Panc1 (cell line): ENCODE measurements at regions not wholly inside any gene's neighbourhood (a gene's known extent, or its start where the extent isn't known, plus 50 kb on each side); places are given as distances from the start of the nearest gene placed in this dataset.

Source experiments
- ATAC-seq: fragments of 200-7000 bp; cut with Tn5 transposase; 2 replicates; pipeline ENCODE4 v1.9.1; 2020; ENCODE audit warnings: mild to moderate bottlenecking, moderate library complexity
- BruUV-seq: library from RNA; stranded (reverse); fragments of 400-500 nt; replicated peaks from 2 replicates; lab custom pipeline; 2021; lab: Mats Ljungman, UMichigan
- CTCF ChIA-PET: fragments of 300-600 bp; sonication (Branson Sonifier 250); formaldehyde crosslinking; loops from one replicate; lab custom pipeline; 2022; ENCODE audit warnings: antibody characterized with exemption; lab: Charles Lee
- POLR2A ChIA-PET: fragments of 300-600 bp; sonication (Branson Sonifier 250); formaldehyde crosslinking; loops from one replicate; lab custom pipeline; 2022; ENCODE audit warnings: antibody characterized with exemption; lab: Charles Lee
- DNase-seq: peaks from one replicate; pipeline ENCODE4 v3.0.0-alpha.2; 2010; ENCODE audit warnings: low read depth, low spot score
- H3K27ac ChIP-seq: 2 replicates; pipeline ENCODE4 v1.5.1; 2011; ENCODE audit warnings: mild to moderate bottlenecking, low read length, inconsistent platforms
- H3K27me3 ChIP-seq: fragments of 200-500 bp; sonication (Bioruptor generic); 2 replicates; pipeline ENCODE4 v1.6.0; 2014; ENCODE audit warnings: low read length, inconsistent platforms; ENCODE audit not compliant: control insufficient read depth, insufficient read depth
- H3K36me3 ChIP-seq: fragments of 200-500 bp; sonication (Bioruptor generic); 2 replicates; pipeline ENCODE4 v1.5.1; 2014; ENCODE audit warnings: inconsistent platforms, mild to moderate bottlenecking, low read length, moderate library complexity; ENCODE audit not compliant: control insufficient read depth, insufficient read depth
- H3K4me1 ChIP-seq: 2 replicates; pipeline ENCODE4 v1.5.1; 2011; ENCODE audit warnings: inconsistent platforms, mild to moderate bottlenecking, low read length, moderate library complexity; ENCODE audit not compliant: control insufficient read depth, insufficient read depth
- H3K4me3 ChIP-seq, 2 experiments: 2 replicates each; pipeline ENCODE4 v1.5.1; 2011 to 2012; ENCODE audit warnings: low read depth in 2 of 2, low read length in 2 of 2, mild to moderate bottlenecking in 2 of 2, inconsistent platforms in 1 of 2, moderate library complexity in 1 of 2
- H3K9me3 ChIP-seq: fragments of 200-500 bp; sonication (Bioruptor generic); 2 replicates; pipeline ENCODE4 v1.5.1; 2014; ENCODE audit warnings: low read depth, mild to moderate bottlenecking, inconsistent platforms, low read length, moderate library complexity; ENCODE audit not compliant: control insufficient read depth, insufficient read depth
- POLR2AphosphoS5 ChIP-seq: IDR thresholded peaks from 2 replicates; pipeline ENCODE4 v1.6.1; 2012; ENCODE audit warnings: mild to moderate bottlenecking, low read depth, low read length, moderate library complexity
- SIN3A ChIP-seq: IDR thresholded peaks from 2 replicates; pipeline ENCODE4 v1.6.1; 2012; ENCODE audit warnings: low read depth, mild to moderate bottlenecking, low read length, moderate library complexity, borderline replicate concordance; ENCODE audit not compliant: insufficient read depth
- TCF7L2 ChIP-seq: IDR thresholded peaks from 2 replicates; pipeline ENCODE4 v1.6.1; 2011; ENCODE audit warnings: mild to moderate bottlenecking, low read depth, low read length, inconsistent platforms
- in situ Hi-C: cut with HindIII; loops from 2 replicates; pipeline ENCODE4 v1.10.0; 2016; ENCODE audit warnings: low sequenced_read_pairs, low pct_unique_long_range_greater_than_20kb
- intact Hi-C: fragments of 100-400 bp; cut with micrococcal nuclease; formaldehyde crosslinking; loops from one replicate; pipeline ENCODE4 v1.10.0; 2022; ENCODE audit not compliant: unreplicated experiment
- TF ChIP-seq, protein P1 (sequence below), 2 experiments: IDR thresholded peaks; 2 replicates each; pipeline ENCODE4 v1.6.1; 2011 to 2012; ENCODE audit warnings: low read depth in 2 of 2, control low read depth in 1 of 2, low read length in 1 of 2, mild to moderate bottlenecking in 1 of 2, moderate library complexity in 1 of 2; ENCODE audit not compliant: insufficient read depth in 1 of 2
- TF ChIP-seq, protein P2 (sequence below): fragments of 450-650 bp; IDR thresholded peaks from 2 replicates; pipeline ENCODE4 v1.5.1; 2017; ENCODE audit warnings: mild to moderate bottlenecking

DNA sequence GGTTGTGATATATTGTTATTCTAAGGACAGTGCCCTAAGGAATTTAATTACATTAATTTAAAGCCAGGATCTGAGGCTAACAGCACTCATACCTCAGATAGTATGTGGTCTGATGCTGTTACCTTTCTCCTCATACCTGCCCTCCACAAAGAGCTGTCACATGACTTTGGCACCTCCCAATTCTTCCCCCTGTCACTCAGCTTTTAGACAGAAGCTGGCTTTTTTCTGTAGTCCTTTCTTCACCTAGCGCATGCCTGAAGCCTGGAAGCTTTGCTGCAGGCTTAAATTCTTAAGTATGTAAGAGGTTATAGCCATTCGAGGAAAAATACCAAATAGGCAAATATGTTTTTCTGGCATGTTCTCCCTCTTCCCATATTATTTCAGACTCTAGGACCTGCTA, 61.0 kb upstream of the ADAMTS19 start:
- Histone ChIP-seq H3K36me3 (no peaks in the 10 kb centered on the region), H3K9me3 (no peaks in the 10 kb centered on the region), H3K27ac (no peak overlapping the region), H3K4me3 (no peak overlapping the region), H3K4me1 (no peaks in the 10 kb centered on the region), H3K27me3 (no peaks in the 10 kb centered on the region)
- in situ Hi-C loops: no loop called here
- TF ChIP-seq POLR2AphosphoS5 (no peak), SIN3A (no peak), TCF7L2 (no peak)
- TF ChIP-seq, protein P1, sequence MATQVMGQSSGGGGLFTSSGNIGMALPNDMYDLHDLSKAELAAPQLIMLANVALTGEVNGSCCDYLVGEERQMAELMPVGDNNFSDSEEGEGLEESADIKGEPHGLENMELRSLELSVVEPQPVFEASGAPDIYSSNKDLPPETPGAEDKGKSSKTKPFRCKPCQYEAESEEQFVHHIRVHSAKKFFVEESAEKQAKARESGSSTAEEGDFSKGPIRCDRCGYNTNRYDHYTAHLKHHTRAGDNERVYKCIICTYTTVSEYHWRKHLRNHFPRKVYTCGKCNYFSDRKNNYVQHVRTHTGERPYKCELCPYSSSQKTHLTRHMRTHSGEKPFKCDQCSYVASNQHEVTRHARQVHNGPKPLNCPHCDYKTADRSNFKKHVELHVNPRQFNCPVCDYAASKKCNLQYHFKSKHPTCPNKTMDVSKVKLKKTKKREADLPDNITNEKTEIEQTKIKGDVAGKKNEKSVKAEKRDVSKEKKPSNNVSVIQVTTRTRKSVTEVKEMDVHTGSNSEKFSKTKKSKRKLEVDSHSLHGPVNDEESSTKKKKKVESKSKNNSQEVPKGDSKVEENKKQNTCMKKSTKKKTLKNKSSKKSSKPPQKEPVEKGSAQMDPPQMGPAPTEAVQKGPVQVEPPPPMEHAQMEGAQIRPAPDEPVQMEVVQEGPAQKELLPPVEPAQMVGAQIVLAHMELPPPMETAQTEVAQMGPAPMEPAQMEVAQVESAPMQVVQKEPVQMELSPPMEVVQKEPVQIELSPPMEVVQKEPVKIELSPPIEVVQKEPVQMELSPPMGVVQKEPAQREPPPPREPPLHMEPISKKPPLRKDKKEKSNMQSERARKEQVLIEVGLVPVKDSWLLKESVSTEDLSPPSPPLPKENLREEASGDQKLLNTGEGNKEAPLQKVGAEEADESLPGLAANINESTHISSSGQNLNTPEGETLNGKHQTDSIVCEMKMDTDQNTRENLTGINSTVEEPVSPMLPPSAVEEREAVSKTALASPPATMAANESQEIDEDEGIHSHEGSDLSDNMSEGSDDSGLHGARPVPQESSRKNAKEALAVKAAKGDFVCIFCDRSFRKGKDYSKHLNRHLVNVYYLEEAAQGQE (IDR thresholded peaks at IDR 0.05; ENCODE audit: insufficient read depth in 1 of 2, low read depth in 2 of 2, low read length in 1 of 2): no peak
- intact Hi-C loops: no loop called here
- no peak for DNase-seq
- no TSS peak for BruUV-seq
- ATAC-seq: no peak
- ChIA-PET CTCF (no interaction called here), POLR2A (no interaction called here)

GRCh38 chr5:129400395-129400983, 59.6 kb upstream of the ADAMTS19 start:
- ChIA-PET CTCF (no interaction called here), POLR2A (no interaction called here)
- Histone ChIP-seq H3K9me3 (no peaks in the 10 kb centered on the region), H3K36me3 (no peaks in the 10 kb centered on the region), H3K4me3 (no peak overlapping the region), H3K4me1 (no peaks in the 10 kb centered on the region), H3K27ac (no peak overlapping the region), H3K27me3 (no peaks in the 10 kb centered on the region)
- intact Hi-C loops: no loop called here
- in situ Hi-C loops: no loop called here
- ATAC-seq (no peak), DNase-seq (no peak)
- TF ChIP-seq, protein P2, sequence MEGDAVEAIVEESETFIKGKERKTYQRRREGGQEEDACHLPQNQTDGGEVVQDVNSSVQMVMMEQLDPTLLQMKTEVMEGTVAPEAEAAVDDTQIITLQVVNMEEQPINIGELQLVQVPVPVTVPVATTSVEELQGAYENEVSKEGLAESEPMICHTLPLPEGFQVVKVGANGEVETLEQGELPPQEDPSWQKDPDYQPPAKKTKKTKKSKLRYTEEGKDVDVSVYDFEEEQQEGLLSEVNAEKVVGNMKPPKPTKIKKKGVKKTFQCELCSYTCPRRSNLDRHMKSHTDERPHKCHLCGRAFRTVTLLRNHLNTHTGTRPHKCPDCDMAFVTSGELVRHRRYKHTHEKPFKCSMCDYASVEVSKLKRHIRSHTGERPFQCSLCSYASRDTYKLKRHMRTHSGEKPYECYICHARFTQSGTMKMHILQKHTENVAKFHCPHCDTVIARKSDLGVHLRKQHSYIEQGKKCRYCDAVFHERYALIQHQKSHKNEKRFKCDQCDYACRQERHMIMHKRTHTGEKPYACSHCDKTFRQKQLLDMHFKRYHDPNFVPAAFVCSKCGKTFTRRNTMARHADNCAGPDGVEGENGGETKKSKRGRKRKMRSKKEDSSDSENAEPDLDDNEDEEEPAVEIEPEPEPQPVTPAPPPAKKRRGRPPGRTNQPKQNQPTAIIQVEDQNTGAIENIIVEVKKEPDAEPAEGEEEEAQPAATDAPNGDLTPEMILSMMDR: peak; percentile 22; the same call in 1 of the 2 replicates
- no peak for TF ChIP-seq TCF7L2
- TF ChIP-seq, protein P1 (IDR thresholded peaks at IDR 0.05; ENCODE audit: insufficient read depth in 1 of 2, low read depth in 2 of 2, low read length in 1 of 2): no peak
- TF ChIP-seq SIN3A: no peak
- no peak for TF ChIP-seq POLR2AphosphoS5
- BruUV-seq: no TSS peak
